NCI-H146 treated with DMSO at 0.1 percent for 48 hours (cell line): ENCODE measurements at regions not wholly inside any gene's neighbourhood (a gene's known extent, or its start where the extent isn't known, plus 50 kb on each side); places are given as distances from the start of the nearest gene placed in this dataset.

Experiments
- DNase-seq: peaks from one replicate; lab custom pipeline; 2025; ENCODE audit not compliant: unreplicated experiment; lab: John Stamatoyannopoulos, UW

GRCh38 chr2:167471734-167472133, 583.5 kb downstream of the XIRP2 start:
- DNase-seq, result no peak

- DNase-seq, result no peak
These were observed 583.1 kb downstream of the XIRP2 start for GRCh38 chr2:167471332-167471731.

GRCh38 chr2:167462379-167462778, 574.1 kb downstream of the XIRP2 start:
- DNase-seq, result no peak

- DNase-seq, result no peak
These were observed 565.8 kb downstream of the XIRP2 start for GRCh38 chr2:167454036-167454435.

GRCh38 chr2:167451496-167452289, 563.4 kb downstream of the XIRP2 start:
- DNase-seq, result no peak

GRCh38 chr2:167450364-167450763, 562.1 kb downstream of the XIRP2 start:
- DNase-seq, result no peak

- no peak for DNase-seq
These were observed 552.1 kb downstream of the XIRP2 start for GRCh38 chr2:167440382-167440781.

- DNase-seq, result no peak
These were observed 549.9 kb downstream of the XIRP2 start for GRCh38 chr2:167438206-167438605.

- no peak for DNase-seq
These were observed 543.7 kb downstream of the XIRP2 start for GRCh38 chr2:167431949-167432348.

GRCh38 chr2:167430447-167430846, 542.2 kb downstream of the XIRP2 start:
- DNase-seq, result no peak

- no peak for DNase-seq
These were observed 536.8 kb downstream of the XIRP2 start for GRCh38 chr2:167424803-167425755.

- no peak for DNase-seq
These were observed 535.9 kb downstream of the XIRP2 start for GRCh38 chr2:167424221-167424620.

- DNase-seq, result no peak
These were observed 535.5 kb downstream of the XIRP2 start for GRCh38 chr2:167423731-167424130.

GRCh38 chr2:167420211-167420610, 531.9 kb downstream of the XIRP2 start:
- DNase-seq, result no peak

GRCh38 chr2:167415068-167415467, 526.8 kb downstream of the XIRP2 start:
- no peak for DNase-seq

- DNase-seq, result no peak
These were observed 523.1 kb downstream of the XIRP2 start for GRCh38 chr2:167411367-167411766.

GRCh38 chr2:167406558-167406957, 518.3 kb downstream of the XIRP2 start:
- no peak for DNase-seq

GRCh38 chr2:167404627-167405284, 516.5 kb downstream of the XIRP2 start:
- DNase-seq, result no peak

GRCh38 chr2:167401309-167401708, 513.0 kb downstream of the XIRP2 start:
- DNase-seq, result no peak

GRCh38 chr2:167400546-167400945, 512.3 kb downstream of the XIRP2 start:
- no peak for DNase-seq

- DNase-seq, result no peak
These were observed 510.6 kb downstream of the XIRP2 start for GRCh38 chr2:167398873-167399272.
